ENCODE measurements at regions not wholly inside any gene's neighbourhood (a gene's known extent, or its start where the extent isn't known, plus 50 kb on each side); places are given as distances from the start of the nearest gene placed in this dataset.

GRCh38 chr11:56890584-56891305, 98.0 kb upstream of the OR5AK2 start:
- Mint-ChIP-seq H3K4me3 (no peak overlapping the region), H3K36me3 (ENCODE audit: low read depth) (no peaks in the 10 kb centered on the region), H3K27me3 (no peaks in the 10 kb centered on the region), H3K4me1 (ENCODE audit: low read depth) (no peaks in the 10 kb centered on the region), H3K9me3 (no peaks in the 10 kb centered on the region), H3K27ac (no peak overlapping the region)
- ChIA-PET CTCF (no interaction called here), POLR2A (no interaction called here)
- TF ChIP-seq CTCF (IDR thresholded peaks at IDR 0.05): no peak
- DNase-seq: no peak
- intact Hi-C loops (cut with micrococcal nuclease): no loop called here
- ATAC-seq: no peak

GRCh38 chr11:56889986-56890385, 98.7 kb upstream of the OR5AK2 start:
- Mint-ChIP-seq H3K4me1 (ENCODE audit: low read depth) (no peaks in the 10 kb centered on the region), H3K4me3 (no peak overlapping the region), H3K27me3 (no peaks in the 10 kb centered on the region), H3K9me3 (no peaks in the 10 kb centered on the region), H3K36me3 (ENCODE audit: low read depth) (no peaks in the 10 kb centered on the region), H3K27ac (no peak overlapping the region)
- TF ChIP-seq CTCF (IDR thresholded peaks at IDR 0.05): no peak
- no peak for ATAC-seq
- DNase-seq: no peak
- intact Hi-C loops (cut with micrococcal nuclease): no loop called here
- POLR2A ChIA-PET: no interaction called here
- CTCF ChIA-PET: no interaction called here

GRCh38 chr11:56887940-56888339, 100.8 kb upstream of the OR5AK2 start:
- intact Hi-C loops (cut with micrococcal nuclease): no loop called here
- DNase-seq (no peak), ATAC-seq (no peak)
- Mint-ChIP-seq H3K4me3 (no peak overlapping the region), H3K9me3 (no peaks in the 10 kb centered on the region), H3K4me1 (ENCODE audit: low read depth) (no peaks in the 10 kb centered on the region), H3K36me3 (ENCODE audit: low read depth) (no peaks in the 10 kb centered on the region), H3K27me3 (no peaks in the 10 kb centered on the region), H3K27ac (no peak overlapping the region)
- no peak for TF ChIP-seq CTCF (IDR thresholded peaks at IDR 0.05)
- POLR2A ChIA-PET: no interaction called here
- CTCF ChIA-PET: no interaction called here

DNA sequence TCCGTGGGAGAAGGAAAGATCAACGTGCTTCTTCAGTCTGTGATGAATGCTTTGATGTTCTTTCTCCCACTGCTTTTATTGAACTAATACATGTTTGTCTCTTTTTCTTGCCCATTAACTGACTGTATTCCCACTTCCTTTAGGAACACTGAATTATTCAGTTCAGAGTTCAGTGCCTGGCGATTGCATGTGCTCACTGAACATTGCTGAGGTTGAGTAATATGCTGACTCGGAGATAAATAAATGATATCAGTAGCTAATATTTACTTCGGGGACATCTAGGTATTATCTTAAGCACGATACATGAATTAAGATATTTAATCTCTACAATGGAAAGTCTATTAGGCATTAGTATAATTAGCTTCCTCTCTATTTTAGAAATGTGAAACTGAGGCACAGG, 102.3 kb upstream of the OR5AK2 start:
- Mint-ChIP-seq H3K4me3 (no peak overlapping the region), H3K36me3 (ENCODE audit: low read depth) (no peaks in the 10 kb centered on the region), H3K9me3 (no peaks in the 10 kb centered on the region), H3K27me3 (no peaks in the 10 kb centered on the region), H3K27ac (no peak overlapping the region), H3K4me1 (ENCODE audit: low read depth) (no peaks in the 10 kb centered on the region)
- TF ChIP-seq CTCF (IDR thresholded peaks at IDR 0.05): no peak
- ChIA-PET CTCF (no interaction called here), POLR2A (no interaction called here)
- ATAC-seq (no peak), DNase-seq (no peak)
- intact Hi-C loops (cut with micrococcal nuclease): no loop called here

DNA sequence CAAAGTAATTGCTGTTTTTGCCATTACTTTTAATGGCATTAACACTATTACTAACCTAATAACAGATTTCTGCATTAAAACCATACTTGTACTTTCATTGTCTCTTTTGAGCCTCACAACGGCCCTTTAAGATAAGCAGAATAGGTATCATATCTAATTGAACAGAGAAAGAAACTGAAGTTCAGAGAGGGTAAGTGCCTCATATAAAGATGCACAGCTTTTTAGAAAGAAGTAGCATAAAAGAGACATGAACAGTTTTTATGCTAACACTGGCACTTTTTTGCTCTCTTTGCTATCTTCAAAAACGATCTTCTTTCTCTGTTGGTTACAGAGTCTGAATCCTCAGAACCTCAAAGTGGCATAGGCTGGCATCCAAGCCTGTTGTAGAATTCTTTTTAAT, 102.9 kb upstream of the OR5AK2 start:
- ChIA-PET CTCF (no interaction called here), POLR2A (no interaction called here)
- no peaks in the 10 kb centered on the region for H3K27me3 Mint-ChIP-seq
- no peak overlapping the region for H3K4me3 Mint-ChIP-seq
- no peaks in the 10 kb centered on the region for H3K4me1 Mint-ChIP-seq (ENCODE audit: low read depth)
- intact Hi-C loops (cut with micrococcal nuclease): no loop called here
- no peak for DNase-seq
- no peak for ATAC-seq
- no peak for TF ChIP-seq CTCF (IDR thresholded peaks at IDR 0.05)
- H3K36me3 Mint-ChIP-seq (ENCODE audit: low read depth): no peaks in the 10 kb centered on the region
- no peaks in the 10 kb centered on the region for H3K9me3 Mint-ChIP-seq
- H3K27ac Mint-ChIP-seq: no peak overlapping the region

Data from activated CD8-positive, alpha-beta T cell treated with anti-CD3 and anti-CD28 coated beads for 36 hours (primary cell).